ENCODE measurements at regions not wholly inside any gene's neighbourhood (a gene's known extent, or its start where the extent isn't known, plus 50 kb on each side); places are given as distances from the start of the nearest gene placed in this dataset.
"Not testable (repeated sequence)": the region's sequence is repeated elsewhere in the genome, so short reads cannot be mapped to it uniquely, and the experiment has no call there.

- no peak for TF ChIP-seq JUND (IDR thresholded peaks at IDR 0.05; ENCODE audit: low read depth)
- in situ Hi-C loops (cut with HindIII; ENCODE audit: low pct_unique_long_range_greater_than_20kb, low sequenced_read_pairs), result no loop called here
- no peak for DNase-seq (ENCODE audit: low read depth in 1 of 2, low spot score in 1 of 2)
These were observed 237.4 kb upstream of the TOM1L1 start for GRCh38 chr17:54662978-54663876.

- TF ChIP-seq JUND (IDR thresholded peaks at IDR 0.05; ENCODE audit: low read depth), result no peak
- DNase-seq (ENCODE audit: low read depth in 1 of 2, low spot score in 1 of 2), result no peak
- in situ Hi-C loops (cut with HindIII; ENCODE audit: low pct_unique_long_range_greater_than_20kb, low sequenced_read_pairs), result no loop called here
These were observed 234.1 kb upstream of the TOM1L1 start for GRCh38 chr17:54666559-54666958.

- DNase-seq (ENCODE audit: low read depth in 1 of 2, low spot score in 1 of 2), result no peak
- in situ Hi-C loops (cut with HindIII; ENCODE audit: low pct_unique_long_range_greater_than_20kb, low sequenced_read_pairs), result no loop called here
- TF ChIP-seq JUND (IDR thresholded peaks at IDR 0.05; ENCODE audit: low read depth), result no peak
These were observed 222.5 kb upstream of the TOM1L1 start for GRCh38 chr17:54678158-54678557.

- TF ChIP-seq JUND (IDR thresholded peaks at IDR 0.05; ENCODE audit: low read depth), result no peak
- DNase-seq (ENCODE audit: low read depth in 1 of 2, low spot score in 1 of 2), result no peak
- in situ Hi-C loops (cut with HindIII; ENCODE audit: low pct_unique_long_range_greater_than_20kb, low sequenced_read_pairs), result no loop called here
These were observed 220.2 kb upstream of the TOM1L1 start for GRCh38 chr17:54680410-54680809.

GRCh38 chr17:54694287-54694887, 206.3 kb upstream of the TOM1L1 start:
- DNase-seq (ENCODE audit: low read depth in 1 of 2, low spot score in 1 of 2), result peak in 1 of 2 experiments; percentile 44
- TF ChIP-seq JUND (IDR thresholded peaks at IDR 0.05; ENCODE audit: low read depth), result no peak
- in situ Hi-C loops (cut with HindIII; ENCODE audit: low pct_unique_long_range_greater_than_20kb, low sequenced_read_pairs), result no loop called here

GRCh38 chr17:54712798-54713197, 187.9 kb upstream of the TOM1L1 start:
- DNase-seq (ENCODE audit: low read depth in 1 of 2, low spot score in 1 of 2); in situ Hi-C loops (cut with HindIII; ENCODE audit: low pct_unique_long_range_greater_than_20kb, low sequenced_read_pairs): not testable (repeated sequence)

- no peak for TF ChIP-seq JUND (IDR thresholded peaks at IDR 0.05; ENCODE audit: low read depth)
- in situ Hi-C loops (cut with HindIII; ENCODE audit: low pct_unique_long_range_greater_than_20kb, low sequenced_read_pairs), result no loop called here
- DNase-seq (ENCODE audit: low read depth in 1 of 2, low spot score in 1 of 2), result no peak
These were observed 182.4 kb upstream of the TOM1L1 start for GRCh38 chr17:54718286-54718685.

- in situ Hi-C loops (cut with HindIII; ENCODE audit: low pct_unique_long_range_greater_than_20kb, low sequenced_read_pairs), result no loop called here
- DNase-seq (ENCODE audit: low read depth in 1 of 2, low spot score in 1 of 2), result no peak
- TF ChIP-seq JUND (IDR thresholded peaks at IDR 0.05; ENCODE audit: low read depth), result no peak
These were observed 173.0 kb upstream of the TOM1L1 start for GRCh38 chr17:54727624-54728023.

GRCh38 chr17:54736573-54736972, 164.1 kb upstream of the TOM1L1 start:
- TF ChIP-seq JUND (IDR thresholded peaks at IDR 0.05; ENCODE audit: low read depth), result no peak
- in situ Hi-C loops (cut with HindIII; ENCODE audit: low pct_unique_long_range_greater_than_20kb, low sequenced_read_pairs), result no loop called here
- DNase-seq (ENCODE audit: low read depth in 1 of 2, low spot score in 1 of 2), result peak in 1 of 2 experiments; percentile 30

GRCh38 chr17:54738496-54738895, 162.2 kb upstream of the TOM1L1 start:
- no peak for DNase-seq (ENCODE audit: low read depth in 1 of 2, low spot score in 1 of 2)
- no peak for TF ChIP-seq JUND (IDR thresholded peaks at IDR 0.05; ENCODE audit: low read depth)
- in situ Hi-C loops (cut with HindIII; ENCODE audit: low pct_unique_long_range_greater_than_20kb, low sequenced_read_pairs), result no loop called here

GRCh38 chr17:54744750-54745149, 155.9 kb upstream of the TOM1L1 start:
- 0 out of 2 replicates have a peak, but pooled peaks have one; percentile 31 for TF ChIP-seq JUND (IDR thresholded peaks at IDR 0.05; ENCODE audit: low read depth)
- in situ Hi-C loops (cut with HindIII; ENCODE audit: low pct_unique_long_range_greater_than_20kb, low sequenced_read_pairs), result no loop called here
- peak in 1 of 2 experiments; percentile 74 for DNase-seq (ENCODE audit: low read depth in 1 of 2, low spot score in 1 of 2)

GRCh38 chr17:54745239-54745638, 155.4 kb upstream of the TOM1L1 start:
- peak in 1 of 2 experiments; percentile 59 for DNase-seq (ENCODE audit: low read depth in 1 of 2, low spot score in 1 of 2)
- no peak for TF ChIP-seq JUND (IDR thresholded peaks at IDR 0.05; ENCODE audit: low read depth)
- in situ Hi-C loops (cut with HindIII; ENCODE audit: low pct_unique_long_range_greater_than_20kb, low sequenced_read_pairs), result no loop called here

GRCh38 chr17:54745862-54746261, 154.8 kb upstream of the TOM1L1 start:
- no peak for DNase-seq (ENCODE audit: low read depth in 1 of 2, low spot score in 1 of 2)
- no peak for TF ChIP-seq JUND (IDR thresholded peaks at IDR 0.05; ENCODE audit: low read depth)
- in situ Hi-C loops (cut with HindIII; ENCODE audit: low pct_unique_long_range_greater_than_20kb, low sequenced_read_pairs), result no loop called here
